CD4-positive, alpha-beta T cell treated with Interleukin-10 for 1 hour (primary cell): ENCODE measurements at regions not wholly inside any gene's neighbourhood (a gene's known extent, or its start where the extent isn't known, plus 50 kb on each side); places are given as distances from the start of the nearest gene placed in this dataset.
"Not testable (repeated sequence)": the region's sequence is repeated elsewhere in the genome, so short reads cannot be mapped to it uniquely, and the experiment has no call there.

Experiments used
- DNase-seq: peaks from one replicate; pipeline ENCODE4 v3.0.0-alpha.2; 2020

- no peak for DNase-seq
Measured at GRCh38 chr15:35937380-35937779, 391.4 kb upstream of the DPH6 start.

- DNase-seq, result no peak
Measured at GRCh38 chr15:35944945-35945585, 399.1 kb upstream of the DPH6 start.

- no peak for DNase-seq
Measured at GRCh38 chr15:35953424-35953823, 407.5 kb upstream of the DPH6 start.

- DNase-seq, result no peak
Measured at GRCh38 chr15:35956056-35956455, 410.1 kb upstream of the DPH6 start.

GRCh38 chr15:35958021-35958420 is 412.1 kb upstream of the DPH6 start:
- DNase-seq, result no peak

- DNase-seq, result no peak
Measured at GRCh38 chr15:35958975-35959374, 413.0 kb upstream of the DPH6 start.

GRCh38 chr15:35963326-35963725 is 417.4 kb upstream of the DPH6 start:
- no peak for DNase-seq

GRCh38 chr15:35966781-35967180 is 420.8 kb upstream of the DPH6 start:
- DNase-seq, result no peak

- not testable (repeated sequence) for DNase-seq
Measured at GRCh38 chr15:35967968-35968367, 422.0 kb upstream of the DPH6 start.

GRCh38 chr15:35973029-35973428 is 427.1 kb upstream of the DPH6 start:
- no peak for DNase-seq

GRCh38 chr15:35974052-35974451 is 428.1 kb upstream of the DPH6 start:
- no peak for DNase-seq

- DNase-seq, result no peak
Measured at GRCh38 chr15:35975941-35976340, 430.0 kb upstream of the DPH6 start.

GRCh38 chr15:35979608-35980007 is 433.6 kb upstream of the DPH6 start:
- DNase-seq, result no peak

- no peak for DNase-seq
Measured at GRCh38 chr15:35980719-35981118, 434.8 kb upstream of the DPH6 start.

- DNase-seq, result no peak
Measured at GRCh38 chr15:35986191-35986721, 440.3 kb upstream of the DPH6 start.

- DNase-seq, result no peak
Measured at GRCh38 chr15:35987056-35987455, 441.1 kb upstream of the DPH6 start.

GRCh38 chr15:35991386-35991785 is 445.4 kb upstream of the DPH6 start:
- no peak for DNase-seq

- no peak for DNase-seq
Measured at GRCh38 chr15:35992791-35993190, 446.8 kb upstream of the DPH6 start.

GRCh38 chr15:35993196-35993595 is 447.2 kb upstream of the DPH6 start:
- no peak for DNase-seq

GRCh38 chr15:35994876-35995275 is 448.9 kb upstream of the DPH6 start:
- DNase-seq, result no peak

- DNase-seq, result no peak
Measured at GRCh38 chr15:35998663-35999602, 453.0 kb upstream of the DPH6 start.

GRCh38 chr15:36004891-36005490 is 459.0 kb upstream of the DPH6 start:
- no peak for DNase-seq

- DNase-seq, result no peak
Measured at GRCh38 chr15:36005542-36005941, 459.6 kb upstream of the DPH6 start.

- DNase-seq, result no peak
Measured at GRCh38 chr15:36007699-36008098, 461.7 kb upstream of the DPH6 start.
